Left lung (tissue), 4 donors: ENCODE measurements at regions not wholly inside any gene's neighbourhood (a gene's known extent, or its start where the extent isn't known, plus 50 kb on each side); places are given as distances from the start of the nearest gene placed in this dataset.

Source experiments
- ATAC-seq: fragments of 200-7000 bp; cut with Tn5 transposase; one replicate; pipeline ENCODE4 v1.9.1; 2020; ENCODE audit warnings: moderate library complexity
- DNase-seq, 4 donors: peaks; one replicate each; pipeline ENCODE4 v3.0.0-alpha.2; 2013 to 2020
- H3K27ac ChIP-seq, 2 donors: fragments of 200-600 bp; sonication (generic) in 1 of 2; one replicate each; pipeline versions ENCODE4 v1.5.0 to v1.8.0; 2020 to 2021
- H3K27me3 ChIP-seq, 2 donors: fragments of 200-600 bp; sonication (generic) in 1 of 2; one replicate each; pipeline versions ENCODE4 v1.5.0 to v1.8.0; 2020 to 2021
- H3K36me3 ChIP-seq, 2 donors: fragments of 200-600 bp; sonication (generic) in 1 of 2; one replicate each; pipeline versions ENCODE4 v1.5.0 to v1.8.0; 2020 to 2021
- H3K4me1 ChIP-seq, 2 donors: fragments of 200-600 bp; one replicate each; pipeline ENCODE4 v1.8.0; 2021
- H3K4me3 ChIP-seq, 2 donors: fragments of 200-600 bp; sonication (generic) in 1 of 2; one replicate each; pipeline versions ENCODE4 v1.5.0 to v1.8.0; 2020 to 2021; ENCODE audit warnings: mild to moderate bottlenecking in 1 of 2
- H3K9me3 ChIP-seq, 2 donors: fragments of 200-600 bp; sonication (generic) in 1 of 2; one replicate each; pipeline versions ENCODE4 v1.5.0 to v1.8.0; 2020 to 2021
- intact Hi-C, 2 donors: fragments of 100-400 bp; cut with DNase I; formaldehyde crosslinking; loops; one replicate each; pipeline versions ENCODE4 v1.11.2 to v1.14.2; 2022
- TF ChIP-seq, protein P1 (sequence below), 2 donors: fragments of 200-600 bp; sonication (generic) in 1 of 2; IDR thresholded peaks; one replicate each; pipeline versions ENCODE4 v1.5.0 to v1.8.0; 2021; ENCODE audit warnings: antibody characterized with exemption in 2 of 2
- donor health status: DM: no; HTN: yes; CAD: no.
- donor health status: DM: no; HTN: no; CAD: no.

GRCh38 chr10:131700032-131700431 lies 200.8 kb upstream of the PPP2R2D start:
- DNase-seq (peak in 1 of 4 donors; percentile 70), ATAC-seq (no peak)
- H3K27ac ChIP-seq = no peak overlapping the region
- no peaks in the 10 kb centered on the region for H3K36me3 ChIP-seq
- H3K4me1 ChIP-seq = no peaks in the 10 kb centered on the region
- intact Hi-C loops = no loop called here
- peaks cover 0 to 40% of the 10 kb centered on the region in 2 donors for H3K27me3 ChIP-seq
- no peak overlapping the region for H3K4me3 ChIP-seq
- TF ChIP-seq, protein P1, sequence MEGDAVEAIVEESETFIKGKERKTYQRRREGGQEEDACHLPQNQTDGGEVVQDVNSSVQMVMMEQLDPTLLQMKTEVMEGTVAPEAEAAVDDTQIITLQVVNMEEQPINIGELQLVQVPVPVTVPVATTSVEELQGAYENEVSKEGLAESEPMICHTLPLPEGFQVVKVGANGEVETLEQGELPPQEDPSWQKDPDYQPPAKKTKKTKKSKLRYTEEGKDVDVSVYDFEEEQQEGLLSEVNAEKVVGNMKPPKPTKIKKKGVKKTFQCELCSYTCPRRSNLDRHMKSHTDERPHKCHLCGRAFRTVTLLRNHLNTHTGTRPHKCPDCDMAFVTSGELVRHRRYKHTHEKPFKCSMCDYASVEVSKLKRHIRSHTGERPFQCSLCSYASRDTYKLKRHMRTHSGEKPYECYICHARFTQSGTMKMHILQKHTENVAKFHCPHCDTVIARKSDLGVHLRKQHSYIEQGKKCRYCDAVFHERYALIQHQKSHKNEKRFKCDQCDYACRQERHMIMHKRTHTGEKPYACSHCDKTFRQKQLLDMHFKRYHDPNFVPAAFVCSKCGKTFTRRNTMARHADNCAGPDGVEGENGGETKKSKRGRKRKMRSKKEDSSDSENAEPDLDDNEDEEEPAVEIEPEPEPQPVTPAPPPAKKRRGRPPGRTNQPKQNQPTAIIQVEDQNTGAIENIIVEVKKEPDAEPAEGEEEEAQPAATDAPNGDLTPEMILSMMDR (IDR thresholded peaks at IDR 0.05) = no peak
- H3K9me3 ChIP-seq = no peaks in the 10 kb centered on the region

GRCh38 chr10:131700506-131700905 lies 200.3 kb upstream of the PPP2R2D start:
- Histone ChIP-seq H3K36me3 (no peaks in the 10 kb centered on the region), H3K4me1 (no peaks in the 10 kb centered on the region), H3K27ac (no peak overlapping the region), H3K27me3 (peaks cover 0 to 40% of the 10 kb centered on the region in 2 donors), H3K4me3 (no peak overlapping the region), H3K9me3 (no peaks in the 10 kb centered on the region)
- peak in 1 of 4 donors; percentile 31 for DNase-seq
- intact Hi-C loops = no loop called here
- TF ChIP-seq, protein P1 (IDR thresholded peaks at IDR 0.05) = no peak
- no peak for ATAC-seq

DNA sequence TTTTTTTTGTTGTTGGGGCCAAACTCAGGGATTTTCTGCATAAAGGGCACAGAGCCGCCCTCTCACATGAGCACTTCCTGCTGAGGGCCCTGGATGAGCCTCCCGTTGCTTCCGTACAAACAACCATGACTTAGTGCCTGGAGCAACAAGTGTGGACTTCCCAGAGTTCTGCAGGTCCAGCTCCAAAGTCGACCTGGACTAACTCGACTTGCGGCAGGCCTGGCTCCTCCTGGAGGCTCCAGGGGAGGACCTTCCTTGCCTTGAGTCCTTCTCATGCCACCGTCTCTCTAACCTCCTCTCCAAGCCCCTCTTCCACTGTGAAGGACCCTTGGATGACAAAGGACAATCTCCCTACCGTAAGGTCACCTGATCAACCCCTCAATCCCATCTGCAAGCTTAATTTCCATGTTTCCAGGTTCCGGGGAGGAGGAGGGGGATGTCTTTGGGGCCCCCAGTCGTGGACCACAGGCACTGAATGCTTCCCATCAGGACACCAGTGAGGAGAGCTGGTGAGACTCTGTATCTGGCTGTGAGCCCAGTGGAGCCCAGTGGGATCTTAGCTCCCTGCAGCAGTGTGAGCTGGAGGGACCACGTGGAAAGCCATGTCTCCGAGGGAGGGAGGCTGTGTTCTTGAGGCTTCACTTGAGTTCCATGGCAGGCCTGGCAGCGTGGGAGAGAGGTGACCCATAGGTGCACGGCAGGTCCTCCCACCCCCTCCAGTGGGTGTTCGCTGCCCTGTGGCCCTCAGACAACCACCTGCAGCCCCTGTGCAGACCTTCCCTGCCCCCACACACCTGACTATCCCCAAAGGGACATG lies 199.5 kb upstream of the PPP2R2D start:
- Histone ChIP-seq H3K4me1 (no peaks in the 10 kb centered on the region), H3K9me3 (peaks cover 0 to 3% of the 10 kb centered on the region in 2 donors), H3K4me3 (no peak overlapping the region), H3K27me3 (peaks cover 0 to 40% of the 10 kb centered on the region in 2 donors), H3K27ac (no peak overlapping the region), H3K36me3 (no peaks in the 10 kb centered on the region)
- ATAC-seq (no peak), DNase-seq (peak in 1 of 4 donors; percentile 62)
- TF ChIP-seq, protein P1 (IDR thresholded peaks at IDR 0.05) = no peak
- intact Hi-C loops = no loop called here

DNA sequence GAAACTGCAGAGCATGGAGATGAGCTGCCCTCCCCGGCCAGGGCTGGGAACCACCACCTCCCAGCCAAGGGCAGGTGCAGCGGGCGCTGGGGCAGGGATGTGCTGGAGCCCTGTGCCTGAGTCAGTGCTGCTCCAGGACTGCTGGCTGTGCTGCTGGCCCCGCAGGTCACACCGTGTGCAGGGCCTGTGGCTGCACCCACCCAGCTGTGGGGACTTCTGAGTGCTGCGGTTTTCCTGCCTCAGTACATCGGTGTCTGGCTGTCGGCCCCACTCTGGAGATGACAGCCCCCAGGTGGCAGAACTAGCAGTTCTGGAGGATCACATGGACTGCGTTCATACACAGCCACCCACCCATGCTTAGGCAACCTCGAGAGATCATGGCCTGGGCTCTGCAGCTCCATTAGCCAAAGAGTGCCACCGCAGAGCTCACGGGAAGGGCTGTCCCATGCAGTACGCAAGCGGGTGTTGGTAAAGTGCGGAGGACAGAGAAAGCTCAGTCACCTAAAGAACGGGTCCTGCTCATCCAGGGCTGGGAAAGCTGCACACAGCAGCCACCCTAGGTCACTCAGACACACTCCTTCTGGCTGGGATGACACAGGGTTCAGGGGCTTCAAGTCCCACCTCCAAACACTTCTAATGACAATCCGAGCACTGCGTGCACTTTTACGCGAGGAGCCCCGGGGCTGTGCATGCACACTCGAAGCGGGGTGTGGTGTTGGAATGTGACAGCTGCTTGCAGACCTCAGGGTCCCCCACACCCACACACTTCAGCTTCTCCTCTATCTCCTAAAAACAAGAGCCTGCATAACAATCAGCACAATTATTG lies 198.1 kb upstream of the PPP2R2D start:
- Histone ChIP-seq H3K4me1 (no peaks in the 10 kb centered on the region), H3K27me3 (peaks cover 0 to 40% of the 10 kb centered on the region in 2 donors), H3K9me3 (peaks cover 0 to 17% of the 10 kb centered on the region in 2 donors), H3K4me3 (no peak overlapping the region), H3K27ac (no peak overlapping the region), H3K36me3 (no peaks in the 10 kb centered on the region)
- TF ChIP-seq, protein P1 (IDR thresholded peaks at IDR 0.05) = no peak
- ATAC-seq (no peak), DNase-seq (peak in 1 of 4 donors; percentile 58)
- intact Hi-C loops = no loop called here

DNA sequence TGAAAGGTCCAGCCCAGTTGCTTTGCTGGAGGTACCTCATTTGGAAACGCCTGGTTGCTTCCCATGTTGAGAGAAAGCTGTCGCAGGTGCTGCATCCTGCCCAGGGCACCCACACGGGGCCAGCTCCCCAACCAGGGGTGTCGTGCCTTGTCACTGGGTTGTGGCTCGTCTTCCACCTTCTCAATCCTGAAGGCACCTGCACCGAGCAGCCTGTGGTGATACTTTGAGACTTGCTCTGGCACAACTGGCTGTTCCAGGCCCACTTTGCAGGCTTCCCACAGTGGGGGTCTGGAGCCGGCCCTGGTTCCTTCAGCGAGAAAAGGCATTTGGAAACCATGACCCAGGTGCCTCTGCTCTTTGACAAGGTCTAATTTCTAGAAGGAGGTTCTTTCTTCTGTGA lies 197.3 kb upstream of the PPP2R2D start:
- Histone ChIP-seq H3K36me3 (no peaks in the 10 kb centered on the region), H3K4me1 (no peaks in the 10 kb centered on the region), H3K9me3 (peaks cover 0 to 22% of the 10 kb centered on the region in 2 donors), H3K4me3 (no peak overlapping the region), H3K27ac (no peak overlapping the region), H3K27me3 (peaks cover 0 to 36% of the 10 kb centered on the region in 2 donors)
- DNase-seq = peak in 1 of 4 donors; percentile 41
- TF ChIP-seq, protein P1 (IDR thresholded peaks at IDR 0.05) = no peak
- no peak for ATAC-seq
- intact Hi-C loops = no loop called here
